Fibroblast of pulmonary artery (primary cell): ENCODE measurements at regions not wholly inside any gene's neighbourhood (a gene's known extent, or its start where the extent isn't known, plus 50 kb on each side); places are given as distances from the start of the nearest gene placed in this dataset.

Experiments used
- DNase-seq: peaks from one replicate; pipeline ENCODE4 v3.0.0-alpha.2; 2010; ENCODE audit warnings: low read depth
- H3K4me3 ChIP-seq: replicated peaks from 2 replicates; pipeline ENCODE4 v1.5.1; 2011; ENCODE audit warnings: low read depth, mild to moderate bottlenecking, control low read depth, low read length, moderate library complexity
- TF ChIP-seq, protein P1 (sequence below): IDR thresholded peaks from 2 replicates; pipeline ENCODE4 v1.5.1; 2011; ENCODE audit warnings: mild to moderate bottlenecking, control low read depth, low read length, inconsistent platforms; ENCODE audit errors: missing control alignments

DNA sequence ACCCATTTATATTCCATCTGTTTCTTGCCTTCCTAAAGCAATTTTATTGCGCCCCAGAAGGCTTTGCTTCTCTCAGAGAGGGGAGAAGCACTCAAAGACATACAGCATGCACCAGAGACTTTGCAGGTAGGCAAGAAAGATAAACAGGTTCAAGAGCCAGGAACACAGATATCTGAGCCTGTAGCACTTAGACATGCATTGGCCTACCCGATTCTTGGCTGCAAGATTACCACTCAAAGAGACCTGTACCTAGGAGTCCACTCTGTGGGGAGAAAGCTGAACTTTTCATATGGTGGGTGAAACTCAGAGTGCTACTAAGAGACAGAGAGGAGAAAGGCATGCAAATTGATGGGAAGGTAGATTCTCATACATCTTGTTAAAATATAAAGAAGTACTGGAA, 609.4 kb upstream of the PKN2 start:
- no peak for DNase-seq
- TF ChIP-seq, protein P1, sequence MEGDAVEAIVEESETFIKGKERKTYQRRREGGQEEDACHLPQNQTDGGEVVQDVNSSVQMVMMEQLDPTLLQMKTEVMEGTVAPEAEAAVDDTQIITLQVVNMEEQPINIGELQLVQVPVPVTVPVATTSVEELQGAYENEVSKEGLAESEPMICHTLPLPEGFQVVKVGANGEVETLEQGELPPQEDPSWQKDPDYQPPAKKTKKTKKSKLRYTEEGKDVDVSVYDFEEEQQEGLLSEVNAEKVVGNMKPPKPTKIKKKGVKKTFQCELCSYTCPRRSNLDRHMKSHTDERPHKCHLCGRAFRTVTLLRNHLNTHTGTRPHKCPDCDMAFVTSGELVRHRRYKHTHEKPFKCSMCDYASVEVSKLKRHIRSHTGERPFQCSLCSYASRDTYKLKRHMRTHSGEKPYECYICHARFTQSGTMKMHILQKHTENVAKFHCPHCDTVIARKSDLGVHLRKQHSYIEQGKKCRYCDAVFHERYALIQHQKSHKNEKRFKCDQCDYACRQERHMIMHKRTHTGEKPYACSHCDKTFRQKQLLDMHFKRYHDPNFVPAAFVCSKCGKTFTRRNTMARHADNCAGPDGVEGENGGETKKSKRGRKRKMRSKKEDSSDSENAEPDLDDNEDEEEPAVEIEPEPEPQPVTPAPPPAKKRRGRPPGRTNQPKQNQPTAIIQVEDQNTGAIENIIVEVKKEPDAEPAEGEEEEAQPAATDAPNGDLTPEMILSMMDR = no peak
- H3K4me3 ChIP-seq = no peak overlapping the region

DNA sequence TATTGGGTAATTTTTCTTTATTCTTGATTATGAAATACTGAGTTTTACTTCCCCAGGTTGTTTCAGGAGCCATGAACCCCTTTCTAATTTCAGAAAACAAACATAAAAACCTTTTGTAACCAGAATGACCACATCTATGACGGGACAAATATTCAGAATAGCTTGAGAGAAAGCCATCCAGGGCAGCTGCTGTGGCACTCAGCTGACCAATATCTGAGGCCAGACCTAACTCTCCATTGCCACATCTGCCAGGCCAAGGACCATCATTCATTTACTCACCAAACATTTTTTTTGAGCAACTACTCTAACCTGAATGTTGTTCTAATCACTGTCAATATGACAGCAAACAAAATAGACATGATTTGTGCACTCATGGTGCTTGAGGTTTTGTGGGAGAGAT, 608.3 kb upstream of the PKN2 start:
- no peak overlapping the region for H3K4me3 ChIP-seq
- TF ChIP-seq, protein P1 = no peak
- DNase-seq = no peak

DNA sequence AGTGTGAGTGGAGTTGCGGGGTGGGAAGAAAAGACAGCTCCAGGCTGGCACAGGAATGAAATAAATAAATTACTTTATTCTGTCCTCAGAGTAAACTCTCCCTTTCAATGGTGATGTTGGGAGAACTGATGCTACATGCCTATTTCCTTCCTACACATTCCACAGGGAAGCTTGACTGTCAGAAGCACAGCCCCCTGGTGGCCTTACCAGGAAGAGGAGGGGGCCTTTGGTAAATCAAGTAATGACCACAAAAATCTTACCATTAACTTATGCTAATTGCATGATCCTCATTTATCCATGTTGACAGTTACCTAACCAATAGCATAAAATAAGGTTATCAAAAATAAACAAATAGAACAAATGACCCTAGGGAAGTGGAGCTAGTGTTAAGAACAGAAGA, 605.0 kb upstream of the PKN2 start:
- TF ChIP-seq, protein P1 = peak; percentile 42
- no peak overlapping the region for H3K4me3 ChIP-seq
- peak; percentile 17 for DNase-seq

DNA sequence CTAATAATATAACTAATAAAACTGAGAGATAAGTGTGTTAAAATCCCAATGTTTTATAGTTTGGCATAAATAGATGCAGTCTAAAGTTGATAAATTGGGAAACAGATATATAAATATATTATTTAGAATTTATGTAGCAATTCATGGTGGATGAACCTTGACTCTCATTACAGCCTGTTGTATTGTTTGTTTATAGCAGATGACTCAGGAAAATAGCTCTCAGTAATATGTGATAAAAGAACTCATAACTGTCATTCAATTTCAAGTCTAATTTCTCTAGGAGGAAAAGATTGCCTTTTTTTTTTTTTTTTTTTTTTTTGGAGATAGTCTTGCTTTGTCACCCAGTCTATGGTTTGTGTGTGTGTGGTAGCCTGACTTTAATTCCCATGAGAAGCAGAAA, 603.2 kb upstream of the PKN2 start:
- no peak for DNase-seq
- TF ChIP-seq, protein P1 = no peak
- no peak overlapping the region for H3K4me3 ChIP-seq

DNA sequence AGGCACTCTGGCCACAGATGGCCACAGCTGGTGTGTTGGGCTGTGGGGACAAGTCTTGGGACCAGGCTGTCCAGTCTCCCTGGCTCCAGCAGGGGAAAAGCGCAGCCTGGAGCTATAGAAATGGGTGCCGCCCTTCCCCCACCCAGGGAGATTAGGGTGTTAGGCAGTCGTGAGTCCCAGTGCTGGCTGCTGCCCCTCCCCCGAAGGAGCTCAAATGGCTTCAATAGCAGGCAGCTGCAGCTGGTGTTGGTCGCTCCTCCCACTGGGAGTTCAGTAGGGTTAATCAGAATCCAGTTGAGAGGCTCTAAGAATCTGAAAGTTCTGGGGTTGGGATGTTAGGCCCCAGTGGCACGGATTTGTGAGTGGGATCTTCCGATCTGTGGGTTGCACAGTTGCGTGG, 595.6 kb upstream of the PKN2 start:
- TF ChIP-seq, protein P1 = no peak
- H3K4me3 ChIP-seq = no peak overlapping the region
- no peak for DNase-seq

DNA sequence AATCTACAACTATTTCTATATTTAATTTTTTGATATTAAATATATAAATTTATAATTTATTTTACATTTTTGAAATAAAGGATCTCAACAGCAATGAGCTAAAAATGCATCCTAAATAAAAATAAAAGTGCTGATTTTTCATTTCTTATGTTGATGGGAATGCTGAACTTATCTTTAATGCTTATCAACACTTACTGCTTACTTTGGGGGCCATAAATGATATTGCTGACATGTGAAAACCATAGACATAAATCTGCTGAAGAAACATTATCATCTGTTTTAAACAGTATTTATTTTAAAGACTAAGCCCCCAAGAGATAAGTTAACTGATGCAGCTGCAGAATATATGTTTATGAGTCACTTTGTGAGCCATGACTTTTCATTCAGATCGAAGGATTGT, 594.1 kb upstream of the PKN2 start:
- TF ChIP-seq, protein P1 = no peak
- H3K4me3 ChIP-seq = no peak overlapping the region
- no peak for DNase-seq

DNA sequence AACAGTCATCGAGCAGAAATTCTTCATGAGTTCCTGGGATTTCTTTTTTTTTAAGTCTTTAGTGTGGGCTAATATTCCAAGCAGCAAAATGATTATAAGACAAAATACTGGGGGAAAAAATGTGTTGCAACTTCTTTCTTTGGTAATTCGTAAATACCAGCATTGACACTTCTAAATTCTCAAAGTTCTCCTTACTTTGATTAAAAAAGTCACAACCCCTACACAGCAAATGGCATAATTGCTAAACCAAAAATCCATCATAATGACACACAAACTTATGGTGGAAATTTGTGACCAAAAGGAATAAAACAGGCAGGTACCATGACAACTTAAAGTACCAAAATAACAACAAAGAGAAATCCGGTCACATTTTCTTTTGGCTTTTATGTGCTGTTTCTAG, 585.2 kb upstream of the PKN2 start:
- TF ChIP-seq, protein P1 = no peak
- no peak for DNase-seq
- no peak overlapping the region for H3K4me3 ChIP-seq
